ENCODE measurements at regions not wholly inside any gene's neighbourhood (a gene's known extent, or its start where the extent isn't known, plus 50 kb on each side); places are given as distances from the start of the nearest gene placed in this dataset.
"Not testable (repeated sequence)": the region's sequence is repeated elsewhere in the genome, so short reads cannot be mapped to it uniquely, and the experiment has no call there.

DNA sequence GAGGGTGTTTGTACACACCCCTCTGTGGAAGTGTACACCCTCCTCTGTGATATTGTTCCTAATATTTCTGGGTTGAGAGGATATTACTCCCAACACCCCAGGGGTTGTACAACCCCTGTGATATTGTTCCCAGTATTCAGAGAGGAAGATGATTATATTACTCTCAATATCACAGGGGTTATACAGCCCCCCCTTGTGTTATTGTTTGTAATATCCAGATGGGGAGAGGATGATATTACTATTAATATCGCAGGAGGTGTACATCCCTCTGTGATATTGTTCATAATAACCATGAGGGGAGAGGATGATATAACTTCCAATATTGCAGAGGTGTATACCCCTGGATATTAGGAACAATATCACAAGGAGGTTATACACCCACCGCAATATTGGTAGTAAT is 566.1 kb upstream of the MIS18BP1 start:
- DNase-seq: no peak

- no peak for DNase-seq
These were observed 558.2 kb upstream of the MIS18BP1 start for GRCh38 chr14:45811155-45811554.

DNA sequence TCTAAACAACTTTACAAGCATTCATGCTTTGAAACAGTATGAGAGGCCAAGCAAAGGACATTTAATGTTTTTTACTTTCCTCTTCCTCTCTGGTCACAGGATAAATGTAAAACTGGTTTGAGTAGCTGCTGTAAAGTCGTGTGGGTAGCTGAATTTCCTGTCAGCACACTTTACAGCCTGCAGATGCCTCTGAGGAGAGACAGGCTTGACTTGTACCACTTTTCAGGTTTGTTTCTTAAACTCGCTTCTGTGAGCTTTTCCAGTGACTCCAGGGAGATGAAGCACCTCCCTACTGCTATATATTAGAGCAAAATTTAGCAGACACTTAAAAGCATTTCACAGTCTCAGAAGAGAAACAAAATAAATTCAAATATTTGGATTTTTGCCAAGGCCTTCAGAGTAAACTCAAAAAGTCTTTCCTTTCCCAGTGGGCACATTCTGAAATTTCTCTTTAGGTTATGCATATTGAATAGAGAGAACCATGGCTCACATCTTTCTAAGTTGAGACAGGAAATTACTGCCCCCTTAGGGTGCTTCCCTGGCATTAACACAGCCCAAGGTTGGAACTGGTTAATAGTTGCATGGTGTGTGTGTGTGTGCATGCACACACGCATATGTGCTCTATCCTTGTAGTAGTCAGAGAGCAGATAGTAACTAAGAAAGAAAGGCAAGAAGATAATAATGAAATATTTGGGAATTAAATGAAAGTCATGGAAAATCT is 557.3 kb upstream of the MIS18BP1 start:
- peak; percentile 15 for DNase-seq

DNA sequence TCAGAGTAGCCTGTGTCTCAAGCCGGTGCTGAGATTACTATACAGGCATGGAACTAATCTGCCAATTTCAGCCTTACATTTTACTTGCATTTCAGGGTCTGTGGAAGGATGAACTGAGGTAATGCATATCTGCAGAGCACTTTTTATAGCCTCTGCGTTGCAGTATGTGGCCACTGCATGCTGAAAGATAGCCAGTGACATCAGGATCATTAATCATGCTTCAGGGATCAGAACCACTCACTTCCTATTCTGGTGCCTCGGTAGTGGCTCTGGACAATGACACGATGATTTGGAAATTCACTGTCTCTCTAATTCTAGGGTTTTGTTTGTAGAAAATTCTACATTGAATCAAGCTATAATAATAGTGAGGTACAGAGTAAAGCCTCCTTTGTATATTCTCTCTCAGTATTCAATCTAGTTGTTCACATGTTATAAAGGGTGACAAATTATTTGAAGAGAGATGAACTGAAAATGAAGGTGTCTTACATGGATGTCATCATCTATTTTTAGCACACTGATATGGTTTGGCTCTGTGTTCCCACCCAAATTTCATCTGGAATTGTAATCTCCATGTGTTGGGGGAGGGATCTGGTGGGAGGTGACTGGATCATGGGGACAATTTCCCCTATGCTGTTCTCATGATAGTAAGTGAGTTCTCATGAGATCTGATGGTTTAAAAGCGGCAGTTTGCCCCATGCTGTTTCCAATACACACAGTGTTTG is 554.3 kb upstream of the MIS18BP1 start:
- DNase-seq: no peak

- no peak for DNase-seq
These were observed 546.5 kb upstream of the MIS18BP1 start for GRCh38 chr14:45799511-45799910.

- no peak for DNase-seq
These were observed 545.7 kb upstream of the MIS18BP1 start for GRCh38 chr14:45798659-45799058.

DNA sequence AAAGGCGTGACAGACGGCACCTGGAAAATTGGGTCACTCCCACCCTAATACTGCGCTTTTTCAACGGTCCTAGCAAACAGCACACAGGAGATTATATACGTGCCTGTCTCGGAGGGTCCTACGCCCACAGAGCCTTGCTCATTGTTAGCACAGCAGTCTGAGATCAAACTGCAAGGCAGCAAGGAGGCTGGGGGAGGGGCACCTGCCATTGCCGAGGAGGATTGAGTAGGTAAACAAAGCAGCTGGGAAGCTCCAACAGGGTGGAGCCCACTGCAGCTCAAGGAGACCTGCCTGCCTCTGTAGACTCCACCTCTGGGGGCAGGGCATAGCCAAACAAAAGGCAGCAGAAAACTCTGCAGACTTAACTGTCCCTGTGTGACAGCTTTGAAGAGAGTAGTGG is 543.0 kb upstream of the MIS18BP1 start:
- not testable (repeated sequence) for DNase-seq

- no peak for DNase-seq
These were observed 540.1 kb upstream of the MIS18BP1 start for GRCh38 chr14:45793081-45793480.

GRCh38 chr14:45790293-45790692 is 537.3 kb upstream of the MIS18BP1 start:
- DNase-seq: no peak

DNA sequence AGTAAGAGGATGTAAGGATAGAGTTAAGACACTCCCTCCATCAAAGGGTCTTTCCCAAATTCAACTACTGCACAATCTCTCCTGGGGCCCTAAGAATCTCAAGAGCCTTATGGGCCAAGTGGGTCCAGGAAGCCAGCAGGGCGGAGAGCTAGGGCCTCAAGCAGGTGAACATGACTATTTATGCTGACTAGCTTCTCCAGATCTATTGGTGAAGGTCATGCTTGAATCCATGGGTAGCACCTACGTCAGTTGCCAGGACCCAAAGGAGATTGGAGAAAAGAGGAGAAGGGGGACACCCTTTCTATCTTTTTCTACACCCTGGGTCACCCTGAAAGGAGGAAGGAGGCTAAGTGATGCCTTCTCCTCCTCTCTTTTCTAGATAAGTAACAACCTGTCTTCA is 534.2 kb upstream of the MIS18BP1 start:
- no peak for DNase-seq

DNA sequence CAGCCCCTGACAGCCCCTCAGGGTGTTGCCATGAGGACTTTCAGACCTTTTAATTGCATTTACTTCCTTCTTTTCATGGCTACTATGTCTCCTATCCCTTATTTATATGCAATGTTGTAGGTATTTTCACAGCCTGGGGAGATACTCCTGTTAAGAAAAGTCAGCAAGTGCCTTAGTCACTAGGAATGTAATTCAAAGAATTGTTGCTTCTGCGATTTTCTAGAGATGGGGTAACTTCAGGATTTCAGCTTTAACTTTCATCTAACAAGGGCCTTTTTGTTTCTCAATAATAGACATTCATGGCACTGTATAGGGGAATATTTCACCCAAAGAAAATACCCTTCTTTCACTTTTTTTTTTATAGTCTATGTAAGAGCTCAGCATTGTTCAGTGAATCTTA is 533.3 kb upstream of the MIS18BP1 start:
- no peak for DNase-seq

- no peak for DNase-seq
These were observed 532.2 kb upstream of the MIS18BP1 start for GRCh38 chr14:45785240-45785639.

- no peak for DNase-seq
These were observed 513.2 kb upstream of the MIS18BP1 start for GRCh38 chr14:45766247-45766646.

DNA sequence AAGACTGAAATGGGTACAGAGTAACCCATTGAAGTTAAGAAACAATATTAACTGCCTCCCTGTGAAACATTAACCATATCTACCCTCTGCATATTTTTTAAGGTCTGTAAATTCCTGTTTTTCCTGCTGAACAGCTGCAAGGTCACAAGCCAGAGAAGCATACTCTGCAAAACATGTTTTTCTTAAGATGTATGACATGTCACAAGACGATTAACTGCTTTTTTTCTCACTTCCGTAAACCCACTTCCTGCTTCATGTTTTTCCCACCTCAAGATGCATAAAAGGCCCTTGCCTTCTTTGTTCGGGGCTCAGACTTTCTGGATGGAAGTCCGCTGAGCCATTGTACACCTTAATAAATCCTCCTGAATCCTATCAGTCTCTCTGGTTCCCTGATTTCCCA is 504.7 kb upstream of the MIS18BP1 start:
- DNase-seq: no peak

DNA sequence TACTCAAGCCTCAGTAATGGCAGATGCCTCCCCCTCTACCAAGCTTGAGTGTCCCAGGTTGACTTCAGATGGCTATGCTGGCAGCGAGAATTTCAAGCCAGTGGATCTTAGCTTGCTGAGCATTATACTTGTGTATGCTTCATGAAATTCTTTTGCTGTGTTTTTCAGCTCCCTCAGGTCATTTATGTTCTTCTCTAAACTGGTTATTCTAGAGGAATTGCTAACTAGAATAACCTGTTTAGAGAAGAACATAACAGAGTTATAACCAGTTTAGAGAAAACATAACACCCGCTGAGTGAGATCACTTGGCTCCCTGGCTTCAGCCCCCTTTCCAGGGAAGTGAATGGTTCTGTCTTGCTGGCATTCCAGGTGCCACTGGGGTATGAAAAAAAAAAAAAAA is 503.4 kb upstream of the MIS18BP1 start:
- not testable (repeated sequence) for DNase-seq

- no peak for DNase-seq
These were observed 490.9 kb upstream of the MIS18BP1 start for GRCh38 chr14:45743884-45744283.

DNA sequence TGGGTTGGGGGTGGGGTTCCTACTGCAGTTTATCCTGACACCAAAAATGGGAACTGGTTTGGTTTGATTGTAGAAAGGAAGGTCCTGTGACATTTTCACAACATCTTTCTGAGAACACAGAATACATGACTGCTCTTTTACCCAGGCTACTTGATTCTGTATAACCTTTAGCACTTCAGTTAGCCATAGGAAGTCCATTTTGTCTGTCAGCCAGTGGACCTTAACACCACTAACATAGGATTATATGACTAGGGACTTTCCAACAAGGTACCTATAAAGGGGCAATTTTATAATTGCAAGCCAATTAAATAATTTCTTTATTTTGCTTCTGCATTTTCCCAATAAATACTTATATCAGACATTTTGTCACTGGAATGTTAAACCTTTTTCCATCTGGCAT is 489.2 kb upstream of the MIS18BP1 start:
- DNase-seq: no peak

GRCh38 chr14:45728434-45729225 is 475.6 kb upstream of the MIS18BP1 start:
- no peak for DNase-seq

DNA sequence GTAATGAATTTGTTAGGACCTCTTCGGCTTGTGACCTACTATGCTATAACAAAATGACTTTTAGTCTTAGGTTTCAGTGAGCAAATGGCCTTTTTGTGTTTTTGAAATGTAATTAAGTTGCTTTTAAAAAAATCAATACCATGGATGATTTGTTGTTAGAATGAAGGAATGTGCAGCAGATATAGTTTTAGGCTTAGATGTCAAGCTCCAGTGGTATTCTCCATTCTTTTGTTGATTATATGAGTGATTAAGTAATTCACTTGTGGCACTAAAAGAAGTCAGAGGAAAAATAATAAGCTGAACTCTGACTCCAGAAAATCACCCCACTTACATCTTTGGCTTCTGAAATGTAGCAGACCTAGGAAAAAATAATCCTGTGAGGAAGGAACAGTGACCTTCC is 474.1 kb upstream of the MIS18BP1 start:
- no peak for DNase-seq

DNA sequence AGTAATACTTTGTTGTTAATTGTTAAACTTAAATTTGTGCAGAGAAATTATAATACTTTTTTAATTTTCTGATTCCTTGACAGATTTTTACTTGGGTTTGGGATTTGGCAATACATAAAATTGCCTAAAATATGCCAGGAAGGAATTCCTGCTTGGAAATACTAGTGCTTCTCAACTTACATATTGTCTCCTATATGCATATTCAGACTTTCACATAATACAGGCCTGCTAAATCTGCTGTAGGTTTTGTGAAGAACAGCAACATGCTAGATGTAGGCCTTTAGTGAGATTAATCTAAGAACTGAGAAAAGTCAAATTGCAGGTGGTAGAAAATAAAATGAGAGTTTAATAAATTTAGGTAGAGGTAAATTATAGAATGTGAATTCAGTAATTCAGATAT is 468.5 kb upstream of the MIS18BP1 start:
- no peak for DNase-seq

DNA sequence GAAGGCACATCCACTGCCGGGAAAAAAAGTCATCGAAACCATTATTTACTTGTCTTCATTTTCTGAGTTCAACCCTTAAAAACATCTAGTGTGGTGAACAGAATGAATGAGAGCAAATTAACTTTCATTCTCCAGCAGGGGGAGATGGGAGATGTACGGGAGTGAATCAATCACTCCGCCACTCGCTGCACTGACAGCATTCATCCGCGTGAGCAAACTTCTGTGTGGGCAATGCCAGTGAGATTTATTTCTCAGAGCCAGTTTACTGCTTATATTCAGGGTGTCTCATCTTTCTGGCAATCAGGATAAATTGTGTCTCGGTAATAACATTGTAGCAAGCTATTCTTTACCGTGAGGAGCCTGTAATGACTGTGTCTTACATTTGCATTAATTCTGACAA is 463.6 kb upstream of the MIS18BP1 start:
- DNase-seq: no peak

- DNase-seq: no peak
These were observed 462.9 kb upstream of the MIS18BP1 start for GRCh38 chr14:45715946-45716345.

DNA sequence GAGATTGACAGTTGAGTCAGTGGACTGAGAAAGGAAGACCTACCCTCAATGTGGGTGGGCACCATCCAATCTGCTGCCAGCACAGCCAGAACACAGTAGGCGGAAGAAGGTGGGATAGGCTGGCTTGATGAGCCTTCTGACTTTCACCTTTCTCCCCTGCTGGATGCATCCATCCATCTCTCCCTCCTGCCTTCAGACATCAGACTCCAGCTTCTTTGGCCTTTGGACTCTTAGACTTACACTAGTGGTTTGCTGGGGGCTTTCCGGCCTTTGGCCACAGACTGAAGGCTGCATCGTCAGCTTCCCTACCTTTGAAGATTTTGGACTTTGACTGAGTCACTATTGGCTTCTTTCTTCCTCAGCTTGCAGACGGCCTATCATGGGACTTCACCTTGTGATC is 456.5 kb upstream of the MIS18BP1 start:
- DNase-seq: no peak
